Tibial artery (tissue), 4 donors: ENCODE measurements at regions not wholly inside any gene's neighbourhood (a gene's known extent, or its start where the extent isn't known, plus 50 kb on each side); places are given as distances from the start of the nearest gene placed in this dataset.

ENCODE experiments used
- DNase-seq, 2 donors: peaks; one replicate each; pipeline ENCODE4 v3.0.0-alpha.2; 2019
- H3K27ac ChIP-seq, 2 donors: fragments of 200-600 bp; sonication (generic) in 1 of 2; 1 replicate in 1 of 2; 2 replicates in 1 of 2; pipeline ENCODE4 v1.5.1; 2018 to 2019; ENCODE audit warnings: mild to moderate bottlenecking in 1 of 2
- H3K27me3 ChIP-seq, 2 donors: fragments of 200-600 bp; sonication (generic) in 1 of 2; one replicate each; pipeline versions ENCODE4 v1.5.1 to v1.6.0; 2016 to 2019
- H3K36me3 ChIP-seq, 3 donors: fragments of 200-600 bp; sonication (generic) in 2 of 3; one replicate each; pipeline ENCODE4 v1.5.1; 2016 to 2019; ENCODE audit warnings: mild to moderate bottlenecking in 2 of 3
- H3K4me1 ChIP-seq, 4 donors: fragments of 200-600 bp; sonication (generic) in 2 of 4; 1 replicate in 3 of 4; 2 replicates in 1 of 4; pipeline ENCODE4 v1.5.1; 2016 to 2019
- H3K4me3 ChIP-seq, 2 donors: fragments of 200-600 bp; sonication (generic) in 1 of 2; 1 replicate in 1 of 2; 2 replicates in 1 of 2; pipeline ENCODE4 v1.5.1; 2018 to 2019; ENCODE audit warnings: mild to moderate bottlenecking in 2 of 2
- H3K9me3 ChIP-seq, 3 donors: fragments of 200-600 bp; sonication (generic) in 1 of 3; one replicate each; pipeline ENCODE4 v1.5.1; 2016 to 2019
- intact Hi-C: fragments of 100-400 bp; cut with DNase I; formaldehyde crosslinking; loops from one replicate; pipeline ENCODE4 v1.15.0; 2023; ENCODE audit warnings: low total_unique reads
- TF ChIP-seq, protein P1 (sequence below), 2 experiments: fragments of 200-600 bp in 1 of 2; fragments of 450-650 bp in 1 of 2; IDR thresholded peaks; one replicate each; pipeline ENCODE4 v1.5.1; 2017 to 2019; ENCODE audit warnings: antibody characterized with exemption in 2 of 2, mild to moderate bottlenecking in 1 of 2, moderate library complexity in 1 of 2

GRCh38 chr12:91633206-91633605 is 450.6 kb upstream of the DCN start:
- TF ChIP-seq, protein P1, sequence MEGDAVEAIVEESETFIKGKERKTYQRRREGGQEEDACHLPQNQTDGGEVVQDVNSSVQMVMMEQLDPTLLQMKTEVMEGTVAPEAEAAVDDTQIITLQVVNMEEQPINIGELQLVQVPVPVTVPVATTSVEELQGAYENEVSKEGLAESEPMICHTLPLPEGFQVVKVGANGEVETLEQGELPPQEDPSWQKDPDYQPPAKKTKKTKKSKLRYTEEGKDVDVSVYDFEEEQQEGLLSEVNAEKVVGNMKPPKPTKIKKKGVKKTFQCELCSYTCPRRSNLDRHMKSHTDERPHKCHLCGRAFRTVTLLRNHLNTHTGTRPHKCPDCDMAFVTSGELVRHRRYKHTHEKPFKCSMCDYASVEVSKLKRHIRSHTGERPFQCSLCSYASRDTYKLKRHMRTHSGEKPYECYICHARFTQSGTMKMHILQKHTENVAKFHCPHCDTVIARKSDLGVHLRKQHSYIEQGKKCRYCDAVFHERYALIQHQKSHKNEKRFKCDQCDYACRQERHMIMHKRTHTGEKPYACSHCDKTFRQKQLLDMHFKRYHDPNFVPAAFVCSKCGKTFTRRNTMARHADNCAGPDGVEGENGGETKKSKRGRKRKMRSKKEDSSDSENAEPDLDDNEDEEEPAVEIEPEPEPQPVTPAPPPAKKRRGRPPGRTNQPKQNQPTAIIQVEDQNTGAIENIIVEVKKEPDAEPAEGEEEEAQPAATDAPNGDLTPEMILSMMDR (IDR thresholded peaks at IDR 0.05) = no peak
- H3K27me3 ChIP-seq = no peaks in the 10 kb centered on the region
- no peaks in the 10 kb centered on the region for H3K4me1 ChIP-seq
- no peaks in the 10 kb centered on the region for H3K9me3 ChIP-seq
- intact Hi-C loops = no loop called here
- H3K27ac ChIP-seq = no peak overlapping the region
- H3K36me3 ChIP-seq = no peaks in the 10 kb centered on the region
- DNase-seq = no peak
- H3K4me3 ChIP-seq = no peak overlapping the region

GRCh38 chr12:91632042-91632786 is 449.6 kb upstream of the DCN start:
- intact Hi-C loops = no loop called here
- H3K27me3 ChIP-seq = no peaks in the 10 kb centered on the region
- no peak overlapping the region for H3K27ac ChIP-seq

DNA sequence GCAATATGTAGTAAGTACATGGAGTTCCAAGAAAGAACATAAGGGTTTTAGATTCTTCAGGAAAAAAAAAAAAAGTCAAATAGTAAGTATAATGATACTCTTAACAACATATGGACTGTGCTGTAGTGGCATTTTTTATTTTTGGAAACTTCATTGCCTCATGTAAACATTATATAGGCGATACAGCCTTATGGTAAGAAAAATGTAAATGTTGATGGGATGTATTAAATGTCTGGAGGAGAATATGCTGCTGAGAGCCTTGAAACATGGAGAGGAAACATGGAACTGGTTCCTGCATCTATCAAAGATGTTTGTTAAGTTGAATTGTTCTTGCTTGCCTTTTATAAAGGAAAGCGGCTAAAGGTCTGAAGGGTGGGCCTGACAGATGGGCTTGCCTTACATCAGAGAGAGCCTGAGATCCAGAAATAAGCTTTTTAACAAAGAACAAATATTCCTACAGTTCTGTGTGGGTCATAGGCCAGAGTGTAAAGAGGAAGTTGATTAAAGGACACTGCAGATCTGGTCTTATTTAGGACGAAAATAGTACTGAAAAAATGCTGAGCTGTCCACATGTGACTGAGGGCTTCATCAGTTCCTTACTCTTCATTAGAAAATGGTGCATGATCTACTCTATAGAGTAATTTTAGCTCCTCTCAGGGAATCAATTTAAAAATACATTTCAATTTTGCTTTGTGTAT is 448.1 kb upstream of the DCN start:
- intact Hi-C loops = no loop called here
- no peak for DNase-seq
- Histone ChIP-seq H3K4me1 (no peaks in the 10 kb centered on the region), H3K36me3 (no peaks in the 10 kb centered on the region), H3K27ac (no peak overlapping the region), H3K27me3 (no peaks in the 10 kb centered on the region), H3K9me3 (no peaks in the 10 kb centered on the region), H3K4me3 (no peak overlapping the region)
- TF ChIP-seq, protein P1 (IDR thresholded peaks at IDR 0.05) = no peak

More at GRCh38 chr12:91632042-91632786, 449.6 kb upstream of the DCN start:
- Histone ChIP-seq H3K9me3 (no peaks in the 10 kb centered on the region), H3K4me1 (no peaks in the 10 kb centered on the region), H3K4me3 (no peak overlapping the region), H3K36me3 (no peaks in the 10 kb centered on the region)
- DNase-seq = no peak
- TF ChIP-seq, protein P1 (IDR thresholded peaks at IDR 0.05) = no peak

GRCh38 chr12:91630083-91630482 is 447.5 kb upstream of the DCN start:
- Histone ChIP-seq H3K36me3 (no peaks in the 10 kb centered on the region), H3K4me1 (no peaks in the 10 kb centered on the region), H3K4me3 (no peak overlapping the region), H3K9me3 (no peaks in the 10 kb centered on the region), H3K27me3 (no peaks in the 10 kb centered on the region), H3K27ac (no peak overlapping the region)
- intact Hi-C loops = no loop called here
- no peak for DNase-seq
- TF ChIP-seq, protein P1 (IDR thresholded peaks at IDR 0.05) = no peak

- H3K4me1 ChIP-seq = no peaks in the 10 kb centered on the region
- TF ChIP-seq, protein P1 (IDR thresholded peaks at IDR 0.05) = no peak
- no peak overlapping the region for H3K4me3 ChIP-seq
- no peak for DNase-seq
- no peak overlapping the region for H3K27ac ChIP-seq
- intact Hi-C loops = no loop called here
- no peaks in the 10 kb centered on the region for H3K36me3 ChIP-seq
- H3K9me3 ChIP-seq = no peaks in the 10 kb centered on the region
- H3K27me3 ChIP-seq = no peaks in the 10 kb centered on the region
Measured at GRCh38 chr12:91629440-91629839, 446.8 kb upstream of the DCN start.
